PC-9 (cell line): ENCODE measurements at regions not wholly inside any gene's neighbourhood (a gene's known extent, or its start where the extent isn't known, plus 50 kb on each side); places are given as distances from the start of the nearest gene placed in this dataset.

Source experiments
- CTCF ChIP-seq: fragments of 200-600 bp; sonication (generic); conservative IDR thresholded peaks from 2 replicates; pipeline ENCODE4 v1.6.1; 2017; ENCODE audit warnings: mixed run types, antibody characterized with exemption, mild to moderate bottlenecking, moderate library complexity
- EZH2 ChIP-seq: fragments of 200-600 bp; sonication (generic); IDR thresholded peaks from 2 replicates; pipeline ENCODE4 v1.8.0; 2017; ENCODE audit warnings: antibody characterized with exemption, low read depth

- TF ChIP-seq CTCF (no peak), EZH2 (no peak)
These were observed 229.4 kb downstream of the ANKRD60 start for GRCh38 chr20:57998981-57999464.
